H9 (cell line): ENCODE measurements at regions not wholly inside any gene's neighbourhood (a gene's known extent, or its start where the extent isn't known, plus 50 kb on each side); places are given as distances from the start of the nearest gene placed in this dataset.

Experiments used
- DNase-seq: peaks from one replicate; pipeline ENCODE4 v3.0.0-alpha.2; 2017
- H2AFZ ChIP-seq: one replicate; pipeline ENCODE4 v1.6.1; 2013; ENCODE audit warnings: mild to moderate bottlenecking, low read length, control low read depth, moderate library complexity
- H2AK5ac ChIP-seq: 2 replicates; pipeline ENCODE4 v1.6.1; 2013; ENCODE audit warnings: low read length, control low read depth, mixed read lengths; ENCODE audit not compliant: insufficient read length
- H2BK120ac ChIP-seq: one replicate; pipeline ENCODE4 v1.6.1; 2013; ENCODE audit warnings: low read depth, mild to moderate bottlenecking, low read length, control low read depth, inconsistent platforms; ENCODE audit not compliant: poor library complexity, severe bottlenecking
- H2BK12ac ChIP-seq: 2 replicates; pipeline ENCODE4 v1.6.1; 2013; ENCODE audit warnings: low read length, control low read depth, mixed read lengths, low read depth; ENCODE audit not compliant: insufficient read length
- H2BK15ac ChIP-seq: 2 replicates; pipeline ENCODE4 v1.6.1; 2013; ENCODE audit warnings: low read depth, low read length, control low read depth
- H2BK20ac ChIP-seq: one replicate; pipeline ENCODE4 v1.6.1; 2013; ENCODE audit warnings: low read depth, mild to moderate bottlenecking, low read length, control low read depth, inconsistent platforms; ENCODE audit not compliant: poor library complexity, severe bottlenecking
- H2BK5ac ChIP-seq: 2 replicates; pipeline ENCODE4 v1.6.1; 2013; ENCODE audit warnings: low read length, control low read depth, mixed read lengths; ENCODE audit not compliant: insufficient read length
- H3K14ac ChIP-seq: 2 replicates; pipeline ENCODE4 v1.6.1; 2013; ENCODE audit warnings: low read length, control low read depth; ENCODE audit not compliant: insufficient read depth
- H3K18ac ChIP-seq: 2 replicates; pipeline ENCODE4 v1.6.1; 2013; ENCODE audit warnings: low read depth, mild to moderate bottlenecking, mixed read lengths, low read length, control low read depth; ENCODE audit not compliant: insufficient read length
- H3K23ac ChIP-seq: 2 replicates; pipeline ENCODE4 v1.6.1; 2013; ENCODE audit warnings: low read length, control low read depth, mixed read lengths, low read depth; ENCODE audit not compliant: insufficient read length
- H3K23me2 ChIP-seq: 2 replicates; pipeline ENCODE4 v1.6.1; 2013; ENCODE audit warnings: low read depth, mild to moderate bottlenecking, mixed read lengths, low read length, control low read depth; ENCODE audit not compliant: insufficient read length, poor library complexity, severe bottlenecking
- H3K27ac ChIP-seq: 2 replicates; pipeline ENCODE4 v1.5.1; 2013; ENCODE audit warnings: low read length, control low read depth, mixed read lengths, low read depth; ENCODE audit not compliant: insufficient read length
- H3K27me3 ChIP-seq: 2 replicates; pipeline ENCODE4 v1.6.1; 2013; ENCODE audit warnings: low read length, control low read depth, inconsistent platforms; ENCODE audit not compliant: insufficient read depth
- H3K4ac ChIP-seq: 2 replicates; pipeline ENCODE4 v1.6.1; 2013; ENCODE audit warnings: low read depth, mild to moderate bottlenecking, control low read depth, inconsistent platforms, low read length, moderate library complexity
- H3K4me1 ChIP-seq: 2 replicates; pipeline ENCODE4 v1.6.1; 2013; ENCODE audit warnings: low read length, control low read depth, inconsistent platforms; ENCODE audit not compliant: insufficient read depth
- H3K4me2 ChIP-seq: 2 replicates; pipeline ENCODE4 v1.6.1; 2013; ENCODE audit warnings: low read length, control low read depth, mixed read lengths; ENCODE audit not compliant: insufficient read length, insufficient read depth
- H3K56ac ChIP-seq: 2 replicates; pipeline ENCODE4 v1.6.1; 2013; ENCODE audit warnings: low read depth, mild to moderate bottlenecking, mixed read lengths, low read length, control low read depth; ENCODE audit not compliant: insufficient read length
- H3K79me1 ChIP-seq: 2 replicates; pipeline ENCODE4 v1.6.1; 2013; ENCODE audit warnings: low read depth, mild to moderate bottlenecking, moderate library complexity, low read length, control low read depth, inconsistent platforms; ENCODE audit not compliant: insufficient read depth, poor library complexity, severe bottlenecking
- H3K79me2 ChIP-seq: 2 replicates; pipeline ENCODE4 v1.6.1; 2013; ENCODE audit warnings: low read length, control low read depth, inconsistent platforms; ENCODE audit not compliant: insufficient read depth
- H3K9ac ChIP-seq: 2 replicates; pipeline ENCODE4 v1.6.1; 2013; ENCODE audit warnings: low read length, control low read depth, mixed read lengths; ENCODE audit not compliant: insufficient read length; ENCODE audit errors: extremely low read depth
- H3K9me3 ChIP-seq: one replicate; pipeline ENCODE4 v1.6.1; 2013; ENCODE audit warnings: low read depth, low read length, inconsistent platforms; ENCODE audit not compliant: control insufficient read depth
- H3T11ph ChIP-seq: one replicate; pipeline ENCODE4 v1.6.1; 2013; ENCODE audit warnings: mild to moderate bottlenecking, low read length, control low read depth, inconsistent platforms
- H4K20me1 ChIP-seq: one replicate; pipeline ENCODE4 v1.6.1; 2013; ENCODE audit not compliant: control insufficient read depth, insufficient read length, insufficient read depth
- H4K5ac ChIP-seq: 2 replicates; pipeline ENCODE4 v1.6.1; 2013; ENCODE audit warnings: low read depth, mild to moderate bottlenecking, mixed read lengths, low read length, control low read depth; ENCODE audit not compliant: insufficient read length
- H4K8ac ChIP-seq: replicated peaks from 2 replicates; pipeline ENCODE4 v1.6.1; 2013; ENCODE audit warnings: low read length, control low read depth, mixed read lengths, low read depth; ENCODE audit not compliant: insufficient read length
- H4K91ac ChIP-seq: 2 replicates; pipeline ENCODE4 v1.6.1; 2013; ENCODE audit warnings: low read depth, mild to moderate bottlenecking, moderate library complexity, mixed read lengths, low read length, control low read depth; ENCODE audit not compliant: insufficient read length
- H3K27ac Mint-ChIP-seq, 3 experiments: 2 replicates in 2 of 3; 3 replicates in 1 of 3; pipeline ENCODE4 v1.8.0; 2020 to 2021; ENCODE audit warnings: mixed read lengths in 3 of 3, mild to moderate bottlenecking in 1 of 3, moderate library complexity in 1 of 3
- H3K27me3 Mint-ChIP-seq: 2 replicates; pipeline ENCODE4 v1.8.0; 2021; ENCODE audit warnings: low read depth, mild to moderate bottlenecking, moderate library complexity, mixed read lengths
- H3K36me3 Mint-ChIP-seq, 3 experiments: 2 replicates in 2 of 3; 3 replicates in 1 of 3; pipeline ENCODE4 v1.8.0; 2020 to 2021; ENCODE audit warnings: low read depth in 3 of 3, mixed read lengths in 3 of 3; ENCODE audit not compliant: insufficient read depth in 1 of 3
- H3K4me1 Mint-ChIP-seq, 2 experiments: 2 replicates each; pipeline ENCODE4 v1.8.0; 2020; ENCODE audit warnings: mixed read lengths in 2 of 2
- H3K4me3 Mint-ChIP-seq, 2 experiments: 2 replicates in 1 of 2; 3 replicates in 1 of 2; pipeline ENCODE4 v1.8.0; 2020 to 2021; ENCODE audit warnings: mild to moderate bottlenecking in 2 of 2, mixed read lengths in 2 of 2, moderate library complexity in 1 of 2
- H3K9me3 Mint-ChIP-seq, 2 experiments: 2 replicates in 1 of 2; 3 replicates in 1 of 2; pipeline ENCODE4 v1.8.0; 2020; ENCODE audit warnings: mild to moderate bottlenecking in 2 of 2, mixed read lengths in 2 of 2, moderate library complexity in 1 of 2
- WGBS: extraction: QIAGEN DNeasy Blood & Tissue Kit; methylation state at CpG from one replicate; pipeline ENCODE4 v1.1.7; 2013; ENCODE audit warnings: missing lambda C conversion rate, low lambda C conversion rate, mixed read lengths; ENCODE audit not compliant: insufficient read length; ENCODE audit errors: extremely low coverage; 5-methylcytosine and 5-hydroxymethylcytosine counted together
- TF ChIP-seq, protein P1 (sequence below): fragments of 200-600 bp; sonication (generic); conservative IDR thresholded peaks from 3 replicates; pipeline ENCODE4 v1.8.0; 2021; ENCODE audit warnings: antibody characterized with exemption, mild to moderate bottlenecking

DNA sequence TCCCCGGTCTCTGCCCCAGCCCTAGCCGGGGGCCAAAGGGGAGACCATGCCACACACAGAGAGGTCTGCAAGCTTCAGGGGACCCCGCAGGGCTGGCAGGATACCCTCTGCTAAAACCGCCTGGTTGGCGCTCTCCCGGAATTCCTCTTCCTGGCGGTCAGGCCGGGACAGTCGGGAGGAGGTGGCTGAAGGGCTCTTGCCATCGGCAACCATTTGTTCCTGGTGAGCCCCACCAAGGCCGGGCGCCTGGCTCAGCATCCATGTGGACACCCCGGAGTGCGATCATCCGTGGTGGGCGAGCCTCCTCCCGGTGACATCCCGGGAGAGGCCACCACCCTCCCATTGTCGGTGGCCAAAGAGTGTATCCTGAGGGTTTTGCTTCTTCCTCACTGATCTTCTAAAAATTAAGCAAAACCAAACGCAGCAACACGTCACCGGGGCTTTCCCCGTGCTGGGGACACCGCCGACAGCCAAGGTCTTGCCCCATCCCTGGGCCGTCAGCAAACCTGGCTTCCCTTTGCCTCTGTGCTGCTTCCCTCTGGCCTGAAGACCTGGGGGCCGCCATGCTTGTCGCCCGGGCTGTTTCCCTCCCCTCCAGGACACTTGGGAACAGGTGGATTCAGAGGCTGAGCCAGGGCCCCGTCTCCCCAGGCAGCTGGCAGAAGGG, 59.1 kb upstream of the TTC34 start:
- no peaks in the 10 kb centered on the region for H3K4me1 ChIP-seq
- TF ChIP-seq, protein P1, sequence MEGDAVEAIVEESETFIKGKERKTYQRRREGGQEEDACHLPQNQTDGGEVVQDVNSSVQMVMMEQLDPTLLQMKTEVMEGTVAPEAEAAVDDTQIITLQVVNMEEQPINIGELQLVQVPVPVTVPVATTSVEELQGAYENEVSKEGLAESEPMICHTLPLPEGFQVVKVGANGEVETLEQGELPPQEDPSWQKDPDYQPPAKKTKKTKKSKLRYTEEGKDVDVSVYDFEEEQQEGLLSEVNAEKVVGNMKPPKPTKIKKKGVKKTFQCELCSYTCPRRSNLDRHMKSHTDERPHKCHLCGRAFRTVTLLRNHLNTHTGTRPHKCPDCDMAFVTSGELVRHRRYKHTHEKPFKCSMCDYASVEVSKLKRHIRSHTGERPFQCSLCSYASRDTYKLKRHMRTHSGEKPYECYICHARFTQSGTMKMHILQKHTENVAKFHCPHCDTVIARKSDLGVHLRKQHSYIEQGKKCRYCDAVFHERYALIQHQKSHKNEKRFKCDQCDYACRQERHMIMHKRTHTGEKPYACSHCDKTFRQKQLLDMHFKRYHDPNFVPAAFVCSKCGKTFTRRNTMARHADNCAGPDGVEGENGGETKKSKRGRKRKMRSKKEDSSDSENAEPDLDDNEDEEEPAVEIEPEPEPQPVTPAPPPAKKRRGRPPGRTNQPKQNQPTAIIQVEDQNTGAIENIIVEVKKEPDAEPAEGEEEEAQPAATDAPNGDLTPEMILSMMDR, result no peak
- H3K9me3 Mint-ChIP-seq, result peaks cover 14 to 75% of the 10 kb centered on the region in 2 experiments
- no peak overlapping the region for H3K56ac ChIP-seq
- peaks cover 82% of the 10 kb centered on the region for H3K9me3 ChIP-seq
- H2AFZ ChIP-seq, result no peak overlapping the region
- no peak overlapping the region for H3K18ac ChIP-seq
- no CpG with 5 or more reads among the region's 30 CpGs for WGBS
- no peak overlapping the region for H3K4me2 ChIP-seq
- H2BK20ac ChIP-seq, result no peak overlapping the region
- H2BK120ac ChIP-seq, result no peak overlapping the region
- no peak overlapping the region for H4K5ac ChIP-seq
- H3K4me3 Mint-ChIP-seq, result no peak overlapping the region
- H3K23ac ChIP-seq, result no peak overlapping the region
- no peak overlapping the region for H3K27ac Mint-ChIP-seq
- no peak overlapping the region for H3T11ph ChIP-seq
- H2BK5ac ChIP-seq, result no peak overlapping the region
- H3K27ac ChIP-seq, result no peak overlapping the region
- H4K8ac ChIP-seq, result no peak overlapping the region
- no peaks in the 10 kb centered on the region for H3K4me1 Mint-ChIP-seq
- no peak overlapping the region for H3K14ac ChIP-seq
- no peak overlapping the region for H3K4ac ChIP-seq
- no peak overlapping the region for H2BK12ac ChIP-seq
- no peak for DNase-seq
- H4K91ac ChIP-seq, result no peak overlapping the region
- H2AK5ac ChIP-seq, result no peak overlapping the region
- no peaks in the 10 kb centered on the region for H3K79me1 ChIP-seq
- no peaks in the 10 kb centered on the region for H4K20me1 ChIP-seq
- H3K27me3 Mint-ChIP-seq, result peaks cover 11% of the 10 kb centered on the region
- no peak overlapping the region for H3K9ac ChIP-seq
- no peaks in the 10 kb centered on the region for H3K79me2 ChIP-seq
- H3K23me2 ChIP-seq, result no peaks in the 10 kb centered on the region
- peaks cover 3 to 16% (median 15%) of the 10 kb centered on the region in 3 experiments; a peak in 6 of 7 replicates for H3K36me3 Mint-ChIP-seq
- no peak overlapping the region for H2BK15ac ChIP-seq
- H3K27me3 ChIP-seq, result no peaks in the 10 kb centered on the region
